Right forelimb (tissue), 1 donor: ENCODE measurements at regions not wholly inside any gene's neighbourhood (a gene's known extent, or its start where the extent isn't known, plus 50 kb on each side); places are given as distances from the start of the nearest gene placed in this dataset.

Experiments
- DNase-seq: peaks from one replicate; pipeline ENCODE4 v3.0.0-alpha.2; 2018

DNA sequence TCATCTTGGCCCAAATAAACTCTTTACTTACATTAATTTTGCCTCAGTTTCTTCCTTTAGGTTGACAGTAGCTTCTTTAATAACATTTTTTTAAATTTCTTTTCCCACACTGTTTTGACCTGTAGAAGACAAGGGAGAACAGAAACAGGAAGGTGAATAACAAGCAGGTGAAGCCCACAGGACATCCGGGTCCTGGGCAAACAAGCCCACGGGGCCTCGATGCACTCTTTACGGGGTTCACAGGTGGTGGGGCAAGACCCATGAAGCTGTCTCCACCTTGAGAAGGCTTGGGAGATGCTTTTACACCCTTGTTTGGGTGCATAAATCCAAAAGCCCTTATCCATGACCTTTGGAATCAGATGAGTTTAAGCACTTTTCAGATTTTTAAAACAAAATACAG, 301.0 kb upstream of the MGAT5 start:
- no peak for DNase-seq

DNA sequence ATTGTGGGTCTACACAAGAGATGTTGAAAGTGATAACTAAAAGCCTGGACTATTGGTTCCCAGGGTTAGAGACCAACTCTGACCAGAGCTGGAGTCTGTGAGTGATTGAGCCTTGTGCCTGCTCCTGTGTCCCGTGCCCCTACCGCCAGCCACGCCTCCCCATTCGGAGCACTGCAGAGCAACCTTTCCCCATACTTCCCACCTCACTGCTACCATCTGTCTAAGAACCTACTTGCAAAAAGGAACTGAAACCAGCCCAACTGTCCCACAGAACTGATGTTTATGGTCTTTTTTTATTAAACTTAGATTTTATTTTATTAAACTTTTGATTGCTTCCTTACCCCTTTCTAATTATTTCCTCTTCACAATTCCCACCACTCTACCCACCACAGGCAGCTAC, 300.3 kb upstream of the MGAT5 start:
- no peak for DNase-seq

DNA sequence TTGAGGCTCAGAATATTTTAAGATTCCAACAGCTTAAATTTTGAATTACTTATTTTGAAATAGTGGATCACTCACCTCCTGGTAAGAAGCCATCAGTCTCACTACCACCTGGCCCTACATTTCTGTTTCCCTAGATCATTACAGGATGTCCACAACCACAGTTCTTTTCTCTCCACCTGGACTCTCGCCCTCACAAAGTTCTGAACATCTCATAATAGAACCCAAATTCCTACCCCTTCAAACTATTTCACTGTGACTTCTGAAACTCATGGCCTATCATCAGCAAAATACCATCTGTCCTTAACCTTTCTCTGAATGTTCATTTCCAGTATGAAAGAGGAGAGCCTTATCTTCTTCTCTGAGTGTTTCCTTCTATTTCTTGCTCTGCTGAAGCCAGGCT, 299.2 kb upstream of the MGAT5 start:
- no peak for DNase-seq

DNA sequence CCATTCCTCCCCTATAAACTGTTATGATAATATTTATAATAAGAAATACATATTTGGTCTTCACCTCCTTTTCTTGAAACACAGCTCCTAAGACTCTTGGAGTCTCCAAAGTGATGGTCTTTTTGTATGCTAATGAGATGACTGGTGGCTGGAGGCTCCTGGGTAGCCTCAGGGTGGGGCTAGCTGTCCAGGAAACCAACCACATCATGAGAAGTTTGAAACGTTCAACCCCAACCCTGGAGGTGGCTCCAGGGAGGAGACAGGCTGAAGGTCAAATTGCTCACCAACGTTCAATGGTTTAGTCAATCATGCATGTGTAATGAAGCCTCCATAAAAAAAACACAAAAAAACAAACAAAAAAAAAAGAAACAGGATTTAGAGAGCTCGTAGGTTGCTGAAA, 298.7 kb upstream of the MGAT5 start:
- DNase-seq, result no peak

DNA sequence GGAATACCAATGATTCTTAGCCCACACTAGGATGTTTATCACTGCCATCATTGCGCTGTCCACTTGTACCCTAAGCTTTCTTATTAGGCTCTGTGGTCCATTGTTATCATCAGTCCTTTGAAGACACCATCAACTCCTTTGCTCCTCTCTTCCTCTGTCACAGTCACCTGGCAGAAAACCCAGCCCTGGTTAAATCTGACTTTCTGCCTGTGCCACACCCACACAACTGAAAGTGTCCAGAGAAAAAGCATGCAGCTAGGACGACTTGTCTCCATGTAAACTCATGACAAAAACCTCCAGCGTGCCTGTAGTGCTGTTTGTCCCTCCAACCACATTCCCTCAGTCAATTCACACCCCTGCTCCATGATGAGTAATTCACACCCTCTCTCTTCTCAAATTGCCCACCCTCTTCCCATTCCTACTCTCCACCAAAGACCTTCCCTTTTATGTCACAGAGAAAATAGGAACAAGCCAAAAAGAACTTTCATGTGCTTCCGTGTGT, 297.4 kb upstream of the MGAT5 start:
- DNase-seq, result no peak

DNA sequence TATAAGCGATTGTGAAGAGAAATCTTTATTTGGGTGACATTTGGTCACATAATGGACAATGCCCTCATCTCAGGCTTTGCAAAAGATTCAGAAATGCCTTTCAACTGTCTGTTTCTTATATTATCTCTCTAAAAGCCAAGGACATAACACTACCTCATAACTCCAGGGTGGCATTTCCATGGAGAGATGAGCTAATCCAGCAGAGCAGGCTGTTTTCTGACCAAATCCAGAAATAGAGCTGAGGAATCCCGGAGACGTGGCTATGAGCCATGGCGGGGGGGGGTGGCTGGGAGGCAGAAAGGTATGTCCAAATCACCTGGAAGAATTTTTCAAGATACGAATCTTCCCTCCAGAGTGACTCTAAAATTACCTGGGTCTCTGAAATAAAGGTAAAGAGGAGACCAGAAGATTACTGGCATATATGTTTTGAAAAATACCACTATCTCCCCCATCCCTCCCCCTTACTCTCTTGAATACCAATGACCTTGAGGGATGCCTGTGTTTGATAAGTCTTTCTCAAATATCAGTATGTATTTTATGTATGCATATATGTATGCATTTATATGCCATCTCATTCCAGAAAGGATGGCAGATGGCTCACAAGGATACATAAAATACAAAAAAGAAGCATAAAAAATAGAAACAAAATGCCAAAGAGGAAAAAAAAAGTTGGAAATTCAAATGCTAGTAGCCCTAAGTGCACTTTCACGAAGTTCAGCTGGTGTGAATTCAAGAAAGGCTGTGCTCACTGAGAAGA, 296.0 kb upstream of the MGAT5 start:
- DNase-seq, result no peak

DNA sequence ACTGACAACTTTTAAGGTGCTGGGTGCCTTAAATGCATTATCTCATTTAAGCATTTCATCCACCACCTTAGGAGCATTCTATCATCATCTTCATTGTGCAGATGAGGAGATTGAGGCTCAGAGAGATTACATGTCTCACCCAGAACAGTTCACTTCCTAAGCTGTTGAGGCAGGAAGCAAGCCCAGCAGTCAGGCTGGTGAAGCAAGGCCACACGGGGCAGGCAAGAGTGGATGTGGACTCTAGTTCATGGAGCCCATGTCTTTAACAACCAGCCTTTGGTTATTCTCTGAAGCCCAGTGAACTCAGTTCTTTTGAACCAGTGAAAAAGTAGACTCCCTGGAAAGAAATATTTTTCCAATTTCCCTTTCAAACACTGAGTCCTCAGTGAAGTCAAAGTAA, 294.8 kb upstream of the MGAT5 start:
- DNase-seq, result no peak

DNA sequence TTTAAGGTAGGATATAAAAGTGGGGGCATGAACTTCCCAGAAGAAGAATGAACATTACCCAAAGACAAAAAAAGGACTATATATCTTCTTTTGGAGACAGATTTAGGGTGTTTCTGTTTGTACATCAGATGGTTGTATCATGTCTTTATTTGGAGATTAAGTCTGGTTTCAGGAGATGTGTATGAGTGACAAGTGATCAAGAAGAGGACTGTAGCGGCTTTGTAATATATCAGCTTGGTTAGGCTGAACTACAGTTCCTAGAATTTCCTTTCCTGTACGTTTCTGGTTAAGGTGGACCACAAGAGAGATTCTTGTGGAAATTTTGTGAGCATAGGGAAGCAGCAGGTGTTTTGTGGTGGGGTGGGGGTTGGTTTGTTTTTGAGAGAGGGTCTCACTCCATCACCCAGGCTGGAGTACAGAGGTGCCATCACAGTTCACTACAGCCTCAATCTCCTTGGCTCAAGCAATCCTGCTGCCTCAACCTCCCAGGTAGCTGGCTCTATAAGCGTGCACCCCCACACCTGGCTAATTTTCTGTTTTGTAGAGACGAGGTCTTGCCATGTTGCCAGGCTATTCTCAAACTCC, 287.1 kb upstream of the MGAT5 start:
- no peak for DNase-seq

DNA sequence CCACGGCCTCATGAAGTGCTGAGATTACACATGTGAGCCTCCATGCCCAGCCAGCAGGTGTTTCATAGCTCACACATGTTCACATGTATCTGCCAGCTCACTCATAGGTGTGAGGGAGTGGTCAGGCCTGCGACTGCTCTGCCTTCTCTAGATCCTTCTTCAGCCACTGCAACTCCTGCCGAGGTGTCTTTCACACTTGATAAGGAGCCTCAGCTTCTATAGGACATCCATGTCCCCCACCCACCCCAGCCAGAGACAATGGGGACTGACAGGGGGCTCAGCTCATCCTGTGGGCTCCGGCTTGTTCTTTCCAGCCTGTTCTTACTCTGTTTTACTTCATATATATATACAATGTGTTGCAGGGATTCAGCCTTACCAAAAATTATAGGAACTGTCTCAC, 286.5 kb upstream of the MGAT5 start:
- no peak for DNase-seq

DNA sequence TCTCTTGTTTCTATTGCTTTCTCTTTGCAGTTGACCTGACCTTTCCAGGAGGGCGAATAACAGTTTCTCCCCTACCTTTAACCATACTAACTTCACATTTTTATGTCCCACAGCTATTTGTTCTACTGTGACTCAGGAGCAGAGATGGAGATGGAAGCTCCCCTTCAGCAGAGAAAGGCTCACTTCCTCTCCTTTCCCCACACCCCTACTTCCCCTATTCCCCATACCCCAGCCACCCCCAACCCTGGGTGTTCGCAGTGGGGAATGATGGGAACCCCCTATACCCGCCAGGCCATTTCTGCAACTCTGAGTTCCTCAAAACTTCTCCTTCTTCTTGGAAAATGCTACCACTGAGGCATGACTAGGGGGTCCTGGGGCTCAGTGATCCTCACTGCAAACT, 285.4 kb upstream of the MGAT5 start:
- no peak for DNase-seq

DNA sequence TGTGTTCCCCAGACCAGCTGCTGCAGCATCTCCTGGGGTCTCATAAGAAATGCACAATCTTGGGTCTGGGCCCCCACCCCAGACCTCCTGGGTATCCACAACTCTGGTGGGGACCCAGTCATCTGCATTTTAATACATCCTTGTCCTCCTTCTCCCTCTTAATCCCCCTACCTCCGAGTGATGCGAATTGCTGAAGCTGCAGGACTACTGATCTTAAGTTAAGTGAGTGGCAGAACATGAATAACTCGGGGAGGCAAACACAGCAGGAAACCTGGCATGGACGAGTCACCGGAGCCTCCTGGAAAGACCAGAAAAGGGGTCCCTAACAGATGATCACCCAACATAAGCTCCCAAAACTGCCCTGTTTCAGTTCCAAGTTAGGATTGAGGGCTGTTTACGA, 283.2 kb upstream of the MGAT5 start:
- no peak for DNase-seq

DNA sequence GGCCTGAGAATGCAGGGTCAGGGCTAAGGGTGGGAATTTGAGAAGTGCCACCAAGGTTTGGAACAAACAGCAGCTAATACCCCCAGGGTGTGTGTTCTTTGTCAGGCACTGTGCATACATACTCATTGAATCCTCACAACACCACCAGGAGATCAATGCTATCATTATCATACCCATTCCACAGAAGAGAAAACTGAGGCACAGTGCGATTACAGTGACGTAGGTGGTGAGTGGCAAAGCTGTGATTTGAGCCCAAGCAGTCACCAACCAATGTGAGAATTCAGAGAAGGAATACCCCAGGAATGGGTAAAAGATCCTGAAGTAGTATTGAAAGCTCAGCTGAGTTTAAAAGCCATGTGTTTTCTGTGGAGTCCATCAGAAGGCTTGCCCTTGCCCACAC, 281.6 kb upstream of the MGAT5 start:
- DNase-seq, result no peak

DNA sequence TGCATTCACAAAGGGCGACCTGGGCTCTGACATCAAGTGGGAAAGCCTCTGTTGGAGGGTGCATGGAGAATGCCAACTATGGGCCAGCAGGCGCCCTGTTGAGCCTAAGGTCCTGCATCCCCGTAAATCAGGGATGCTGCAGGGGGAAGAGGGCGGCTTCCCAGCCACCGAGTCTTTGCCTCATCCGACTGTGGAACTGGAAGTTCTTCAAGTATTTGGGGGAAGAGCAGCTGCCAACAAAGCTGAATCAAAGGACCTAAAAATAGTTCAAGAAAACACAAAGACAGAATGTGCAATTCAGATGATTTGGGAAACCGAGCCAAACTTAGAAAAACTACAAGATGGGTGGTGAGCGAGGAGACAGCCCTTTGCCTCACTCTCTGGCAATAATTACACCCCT, 281.1 kb upstream of the MGAT5 start:
- no peak for DNase-seq

DNA sequence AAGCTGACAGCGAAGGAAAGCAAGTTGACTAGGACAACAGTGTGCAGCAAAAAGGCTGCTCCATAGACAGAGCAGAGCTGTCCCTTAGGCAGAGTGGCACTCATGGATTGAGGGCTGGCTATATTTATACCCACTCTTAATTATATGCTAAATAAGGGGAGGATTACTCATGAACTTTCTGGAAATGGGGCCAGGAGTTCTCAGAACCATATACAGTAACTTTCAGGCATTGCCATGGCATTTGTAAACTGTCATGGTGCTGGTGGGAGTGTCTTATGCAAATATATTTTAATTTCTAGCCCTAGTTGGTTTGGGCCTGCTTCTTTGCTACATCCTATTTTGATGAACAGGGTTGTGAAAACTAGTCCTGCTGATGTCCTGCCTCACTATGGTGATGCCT, 279.5 kb upstream of the MGAT5 start:
- no peak for DNase-seq

DNA sequence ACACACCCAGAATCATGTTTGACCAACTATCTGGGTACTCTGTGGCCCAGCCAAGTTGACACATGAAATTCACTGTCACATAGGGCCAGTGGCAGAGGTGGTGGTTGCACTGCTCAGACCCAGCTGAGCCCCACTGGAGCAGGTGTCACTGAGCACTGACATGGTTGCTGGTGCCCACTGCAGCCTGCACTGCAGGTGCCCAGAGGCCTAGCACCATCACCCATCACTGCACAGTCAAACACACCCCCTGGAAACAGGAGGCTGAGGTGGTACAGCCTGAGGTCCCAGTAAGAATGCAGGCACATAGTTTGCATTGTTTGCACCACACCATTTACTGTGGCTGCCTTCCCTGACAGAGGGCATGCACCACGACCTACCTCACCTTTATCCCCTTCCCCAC, 278.7 kb upstream of the MGAT5 start:
- no peak for DNase-seq

DNA sequence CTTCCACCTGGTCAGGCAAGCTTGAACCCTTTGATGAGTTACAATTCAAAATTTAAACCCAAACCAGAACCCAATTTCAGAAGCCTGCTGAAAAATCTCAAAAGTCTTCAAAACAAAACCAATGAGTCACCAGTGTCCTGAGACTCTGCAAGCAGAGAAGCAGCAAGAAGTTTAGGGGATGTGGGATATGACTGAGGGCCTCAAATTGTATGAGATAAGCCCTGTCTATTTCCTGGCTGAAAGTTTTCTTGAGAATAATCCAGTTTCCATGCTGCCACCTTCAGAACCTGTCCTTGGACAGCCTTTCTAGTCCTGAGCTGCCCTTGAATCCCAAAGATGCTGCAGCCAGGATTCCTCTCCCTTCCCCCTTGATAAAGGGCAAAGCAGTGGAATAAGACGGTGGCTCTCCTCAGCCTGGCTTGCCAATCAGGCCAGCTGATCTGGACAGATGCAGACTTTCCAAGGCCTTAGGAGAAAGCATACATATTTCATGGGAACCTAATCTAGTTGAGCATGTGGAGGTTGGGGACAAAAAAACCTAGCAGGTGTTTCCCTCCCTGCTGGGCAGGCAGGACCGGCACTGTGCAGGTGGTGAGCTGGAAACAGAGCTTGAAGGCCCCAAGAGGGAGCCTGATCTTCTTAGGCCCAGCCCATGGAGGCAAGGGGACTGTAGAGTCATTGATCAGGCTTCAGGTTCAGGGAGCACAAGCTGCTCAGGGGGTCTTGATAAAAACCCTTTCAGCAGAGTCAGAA, 278.0 kb upstream of the MGAT5 start:
- no peak for DNase-seq

DNA sequence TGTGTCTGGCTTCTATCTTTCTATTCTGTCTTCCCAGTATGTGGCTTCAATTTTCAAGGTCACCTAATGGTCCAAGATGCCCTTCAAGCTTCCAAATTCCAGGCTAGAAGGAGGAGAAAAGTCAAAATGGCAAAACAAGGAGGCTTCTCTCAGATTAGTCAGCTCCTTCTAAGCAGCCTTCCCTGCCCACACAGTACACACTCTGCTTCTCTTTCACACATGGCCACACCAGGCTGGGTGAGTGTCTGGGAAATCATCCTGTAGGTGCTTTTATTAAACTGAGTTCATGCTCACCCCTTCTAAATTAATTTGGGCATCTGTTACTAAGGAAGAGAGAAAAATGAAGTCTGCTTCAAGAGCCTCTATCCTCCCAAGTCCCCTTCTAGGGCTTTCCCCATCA, 277.2 kb upstream of the MGAT5 start:
- no peak for DNase-seq

DNA sequence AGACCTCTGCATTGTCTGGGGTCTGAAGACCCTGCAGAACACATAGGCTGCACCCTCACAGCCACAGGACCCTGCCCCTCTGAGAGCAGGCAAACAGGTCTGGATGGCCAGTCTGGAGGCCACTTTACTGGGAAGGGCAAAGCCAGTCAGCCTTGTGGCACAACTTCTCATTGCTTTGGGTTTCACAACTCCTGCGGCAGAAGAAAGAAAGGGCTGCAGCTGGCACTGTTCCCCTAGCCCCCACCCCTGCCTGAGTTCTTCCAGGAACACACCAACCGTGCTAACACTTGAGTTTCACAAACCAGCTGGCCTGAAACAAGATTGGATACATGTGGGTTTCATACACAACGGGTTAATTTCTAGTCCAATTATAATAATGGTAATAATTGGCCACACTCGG, 276.5 kb upstream of the MGAT5 start:
- DNase-seq, result no peak

DNA sequence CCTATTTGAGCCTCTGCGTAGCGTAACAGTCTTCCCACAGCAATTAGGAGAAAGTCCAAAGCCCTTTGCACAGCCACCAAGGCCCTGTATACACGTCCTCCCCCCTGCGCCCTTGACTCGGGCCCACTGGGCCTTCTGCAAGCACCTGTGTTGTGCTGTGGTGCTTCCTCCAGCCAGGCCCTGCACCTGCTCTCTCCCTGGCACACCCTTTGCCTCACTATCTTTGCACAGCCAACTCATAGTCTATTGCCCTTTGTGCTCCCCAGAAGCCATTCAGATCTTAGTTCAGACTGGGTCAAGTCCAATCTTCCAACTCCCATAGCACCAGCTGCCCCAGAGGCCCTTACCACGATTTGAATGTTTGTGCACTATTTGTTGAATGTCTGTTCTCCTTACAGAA, 271.6 kb upstream of the MGAT5 start:
- no peak for DNase-seq

DNA sequence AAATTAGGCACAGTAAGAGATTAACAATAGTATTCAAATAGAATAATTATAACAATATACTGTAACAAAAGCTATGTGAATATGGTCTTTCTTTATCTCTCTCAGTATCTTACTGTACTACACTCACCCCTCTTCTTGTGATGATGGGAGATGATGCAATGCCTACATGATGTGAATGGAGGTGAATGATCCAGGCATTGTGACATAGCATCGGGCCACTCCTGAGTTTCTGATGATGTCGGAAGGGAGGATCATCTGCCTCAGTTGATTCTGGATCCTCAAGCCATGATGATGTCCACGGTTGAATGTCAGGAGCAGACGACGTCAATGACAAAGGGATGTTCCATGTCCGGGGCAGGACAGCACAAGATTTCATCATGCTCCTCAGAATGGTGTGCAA, 268.3 kb upstream of the MGAT5 start:
- DNase-seq, result no peak

DNA sequence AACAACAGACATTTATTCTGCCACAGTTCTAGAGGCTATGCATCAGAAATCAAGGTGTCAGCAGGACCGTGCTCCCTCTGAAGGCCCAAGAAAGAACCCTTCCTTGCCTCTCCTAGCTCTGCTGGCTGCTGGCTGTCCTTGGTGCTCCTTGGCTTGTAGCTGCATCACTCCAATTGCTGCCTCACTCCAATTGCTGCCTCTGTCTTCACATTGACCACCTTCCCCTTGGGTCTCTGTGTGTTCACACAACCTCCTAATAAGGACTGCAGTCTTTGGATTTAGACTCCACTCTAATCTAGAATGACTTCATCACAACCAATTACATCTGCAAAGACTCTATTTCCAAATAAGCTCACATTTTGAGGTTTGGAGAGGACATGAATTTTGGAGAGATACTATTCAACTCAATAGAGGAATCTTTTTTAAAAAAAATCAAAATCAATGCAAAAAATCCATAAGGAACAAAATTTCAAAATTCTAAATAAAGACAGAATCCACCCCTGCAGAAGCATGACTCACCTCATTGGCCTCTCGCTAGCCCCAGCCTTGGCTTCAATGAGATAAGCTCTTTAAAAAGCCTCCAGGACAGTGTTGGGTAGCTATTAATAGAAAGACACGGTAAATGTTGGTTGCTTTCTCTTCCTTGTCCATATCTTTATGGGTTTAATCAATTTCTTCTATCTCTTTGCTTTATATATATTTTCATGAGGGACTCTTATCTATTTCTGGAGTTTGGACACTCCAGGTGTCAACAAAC, 267.6 kb upstream of the MGAT5 start:
- no peak for DNase-seq

DNA sequence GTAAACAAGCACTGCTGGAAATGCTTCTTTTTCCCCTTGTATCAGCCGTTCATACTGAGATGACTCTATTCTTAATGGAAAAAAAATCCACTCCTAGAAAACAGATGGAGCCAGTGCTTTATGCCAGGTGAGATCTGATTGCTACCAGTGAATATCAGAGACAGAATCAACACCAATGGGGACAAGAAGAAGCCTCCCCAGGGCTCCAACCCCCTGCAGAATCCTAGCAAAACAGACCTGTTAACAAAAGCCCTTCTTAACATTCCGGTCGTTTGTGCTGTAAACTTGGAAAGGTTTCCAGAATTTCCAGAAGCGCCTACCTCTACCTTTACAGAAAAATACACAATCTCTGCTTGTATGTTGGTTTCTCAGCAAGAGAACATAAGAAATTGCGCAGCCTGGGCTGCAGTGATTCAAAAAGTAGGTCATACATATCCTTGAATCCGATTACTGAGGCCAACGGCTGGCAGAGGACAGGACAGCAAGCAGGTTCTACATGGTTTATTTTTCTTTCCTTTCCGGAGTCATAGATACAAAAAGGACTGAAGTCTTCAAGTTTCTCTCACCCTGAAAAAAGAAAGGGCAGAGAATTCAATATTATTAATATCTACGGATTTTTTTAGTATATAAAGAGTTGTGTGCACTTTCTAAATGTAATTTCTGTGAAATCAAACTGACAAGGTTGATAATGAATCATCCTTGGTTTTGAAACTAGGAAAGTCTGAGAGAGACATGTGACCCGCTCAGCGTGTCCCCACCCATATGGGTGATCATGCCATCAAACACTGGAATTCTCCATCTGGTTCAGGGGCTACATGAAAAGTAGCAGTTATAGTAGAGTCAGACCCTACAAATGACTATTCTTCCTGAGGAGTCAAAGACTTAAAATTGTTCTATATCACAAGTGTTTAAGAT, 266.7 kb upstream of the MGAT5 start:
- no peak for DNase-seq
